Adrenal gland (tissue), 5 donors: ENCODE measurements at regions not wholly inside any gene's neighbourhood (a gene's known extent, or its start where the extent isn't known, plus 50 kb on each side); places are given as distances from the start of the nearest gene placed in this dataset.

Source experiments
- CTCF ChIP-seq, 6 experiments: fragments of 450-650 bp in 4 of 6; fragments of 200-600 bp in 2 of 6; sonication (generic) in 1 of 6; IDR thresholded peaks; 1 replicate in 5 of 6; 2 replicates in 1 of 6; pipeline versions ENCODE4 v1.5.1 to v1.8.0; 2016 to 2021; ENCODE audit warnings: antibody characterized with exemption in 6 of 6, mild to moderate bottlenecking in 2 of 6, moderate library complexity in 1 of 6
- POLR2A ChIP-seq, 2 donors: fragments of 450-650 bp; IDR thresholded peaks; one replicate each; pipeline ENCODE4 v1.6.1; 2017; ENCODE audit warnings: antibody characterized with exemption in 2 of 2, mild to moderate bottlenecking in 2 of 2, moderate library complexity in 1 of 2
- donor health status: DM: no; HTN: no; CAD: no.

GRCh38 chr21:19969156-19969555 lies 1029.1 kb upstream of the NCAM2 start:
- no peak for TF ChIP-seq CTCF (IDR thresholded peaks at IDR 0.05)
- no peak for TF ChIP-seq POLR2A (IDR thresholded peaks at IDR 0.05)
